ENCODE measurements at regions not wholly inside any gene's neighbourhood (a gene's known extent, or its start where the extent isn't known, plus 50 kb on each side); places are given as distances from the start of the nearest gene placed in this dataset.

- no peak for TF ChIP-seq CTCF (IDR thresholded peaks at IDR 0.05; ENCODE audit: unreplicated experiment)
- no peaks in the 10 kb centered on the region for H3K27me3 Mint-ChIP-seq (ENCODE audit: unreplicated experiment)
- H3K27ac Mint-ChIP-seq (ENCODE audit: unreplicated experiment), result no peak overlapping the region
- H3K4me3 Mint-ChIP-seq (ENCODE audit: unreplicated experiment), result no peak overlapping the region
- H3K4me1 Mint-ChIP-seq (ENCODE audit: unreplicated experiment), result no peaks in the 10 kb centered on the region
- H3K9me3 Mint-ChIP-seq (ENCODE audit: unreplicated experiment), result peaks cover 3% of the 10 kb centered on the region
- DNase-seq (ENCODE audit: low spot score), result no peak
- H3K36me3 Mint-ChIP-seq (ENCODE audit: low read depth, unreplicated experiment), result no peaks in the 10 kb centered on the region
These were observed 918.5 kb downstream of the CBLN2 start for GRCh38 chr18:71625556-71626090.

- Mint-ChIP-seq H3K4me1 (ENCODE audit: unreplicated experiment) (no peaks in the 10 kb centered on the region), H3K9me3 (ENCODE audit: unreplicated experiment) (peaks cover 15% of the 10 kb centered on the region), H3K36me3 (ENCODE audit: low read depth, unreplicated experiment) (no peaks in the 10 kb centered on the region), H3K27me3 (ENCODE audit: unreplicated experiment) (no peaks in the 10 kb centered on the region), H3K27ac (ENCODE audit: unreplicated experiment) (no peak overlapping the region), H3K4me3 (ENCODE audit: unreplicated experiment) (no peak overlapping the region)
- TF ChIP-seq CTCF (IDR thresholded peaks at IDR 0.05; ENCODE audit: unreplicated experiment), result no peak
- DNase-seq (ENCODE audit: low spot score), result no peak
These were observed 945.8 kb downstream of the CBLN2 start for GRCh38 chr18:71598374-71598773.

GRCh38 chr18:71597219-71597618 lies 946.9 kb downstream of the CBLN2 start:
- H3K4me1 Mint-ChIP-seq (ENCODE audit: unreplicated experiment), result no peaks in the 10 kb centered on the region
- no peak for DNase-seq (ENCODE audit: low spot score)
- no peak for TF ChIP-seq CTCF (IDR thresholded peaks at IDR 0.05; ENCODE audit: unreplicated experiment)
- H3K36me3 Mint-ChIP-seq (ENCODE audit: low read depth, unreplicated experiment), result no peaks in the 10 kb centered on the region
- peaks cover 12% of the 10 kb centered on the region for H3K9me3 Mint-ChIP-seq (ENCODE audit: unreplicated experiment)
- H3K27me3 Mint-ChIP-seq (ENCODE audit: unreplicated experiment), result no peaks in the 10 kb centered on the region
- H3K4me3 Mint-ChIP-seq (ENCODE audit: unreplicated experiment), result no peak overlapping the region
- no peak overlapping the region for H3K27ac Mint-ChIP-seq (ENCODE audit: unreplicated experiment)

GRCh38 chr18:71583252-71583651 lies 960.9 kb downstream of the CBLN2 start:
- Mint-ChIP-seq H3K9me3 (ENCODE audit: unreplicated experiment) (peaks cover 12% of the 10 kb centered on the region), H3K27me3 (ENCODE audit: unreplicated experiment) (no peaks in the 10 kb centered on the region), H3K4me1 (ENCODE audit: unreplicated experiment) (no peaks in the 10 kb centered on the region), H3K4me3 (ENCODE audit: unreplicated experiment) (no peak overlapping the region), H3K36me3 (ENCODE audit: low read depth, unreplicated experiment) (peaks cover under 1% of the 10 kb centered on the region), H3K27ac (ENCODE audit: unreplicated experiment) (no peak overlapping the region)
- no peak for DNase-seq (ENCODE audit: low spot score)
- TF ChIP-seq CTCF (IDR thresholded peaks at IDR 0.05; ENCODE audit: unreplicated experiment), result no peak

GRCh38 chr18:71554686-71555085 lies 989.5 kb downstream of the CBLN2 start:
- Mint-ChIP-seq H3K4me3 (ENCODE audit: unreplicated experiment) (no peak overlapping the region), H3K27ac (ENCODE audit: unreplicated experiment) (no peak overlapping the region), H3K9me3 (ENCODE audit: unreplicated experiment) (peaks cover 26% of the 10 kb centered on the region), H3K36me3 (ENCODE audit: low read depth, unreplicated experiment) (peaks cover 4% of the 10 kb centered on the region), H3K27me3 (ENCODE audit: unreplicated experiment) (no peaks in the 10 kb centered on the region), H3K4me1 (ENCODE audit: unreplicated experiment) (no peaks in the 10 kb centered on the region)
- no peak for DNase-seq (ENCODE audit: low spot score)
- TF ChIP-seq CTCF (IDR thresholded peaks at IDR 0.05; ENCODE audit: unreplicated experiment), result no peak

Data from endothelial cell (in vitro differentiated cells).